Panc1 (cell line): ENCODE measurements at regions not wholly inside any gene's neighbourhood (a gene's known extent, or its start where the extent isn't known, plus 50 kb on each side); places are given as distances from the start of the nearest gene placed in this dataset.

Experiments
- ATAC-seq: fragments of 200-7000 bp; cut with Tn5 transposase; 2 replicates; pipeline ENCODE4 v1.9.1; 2020; ENCODE audit warnings: mild to moderate bottlenecking, moderate library complexity
- BruUV-seq: library from RNA; stranded (reverse); fragments of 400-500 nt; replicated peaks from 2 replicates; lab custom pipeline; 2021; lab: Mats Ljungman, UMichigan
- CTCF ChIA-PET: fragments of 300-600 bp; sonication (Branson Sonifier 250); formaldehyde crosslinking; loops from one replicate; lab custom pipeline; 2022; ENCODE audit warnings: antibody characterized with exemption; lab: Charles Lee
- POLR2A ChIA-PET: fragments of 300-600 bp; sonication (Branson Sonifier 250); formaldehyde crosslinking; loops from one replicate; lab custom pipeline; 2022; ENCODE audit warnings: antibody characterized with exemption; lab: Charles Lee
- DNase-seq: peaks from one replicate; pipeline ENCODE4 v3.0.0-alpha.2; 2010; ENCODE audit warnings: low read depth, low spot score
- H3K27ac ChIP-seq: 2 replicates; pipeline ENCODE4 v1.5.1; 2011; ENCODE audit warnings: mild to moderate bottlenecking, low read length, inconsistent platforms
- H3K27me3 ChIP-seq: fragments of 200-500 bp; sonication (Bioruptor generic); 2 replicates; pipeline ENCODE4 v1.6.0; 2014; ENCODE audit warnings: low read length, inconsistent platforms; ENCODE audit not compliant: control insufficient read depth, insufficient read depth
- H3K36me3 ChIP-seq: fragments of 200-500 bp; sonication (Bioruptor generic); 2 replicates; pipeline ENCODE4 v1.5.1; 2014; ENCODE audit warnings: inconsistent platforms, mild to moderate bottlenecking, low read length, moderate library complexity; ENCODE audit not compliant: control insufficient read depth, insufficient read depth
- H3K4me1 ChIP-seq: 2 replicates; pipeline ENCODE4 v1.5.1; 2011; ENCODE audit warnings: inconsistent platforms, mild to moderate bottlenecking, low read length, moderate library complexity; ENCODE audit not compliant: control insufficient read depth, insufficient read depth
- H3K4me3 ChIP-seq, 2 experiments: 2 replicates each; pipeline ENCODE4 v1.5.1; 2011 to 2012; ENCODE audit warnings: low read depth in 2 of 2, low read length in 2 of 2, mild to moderate bottlenecking in 2 of 2, inconsistent platforms in 1 of 2, moderate library complexity in 1 of 2
- H3K9me3 ChIP-seq: fragments of 200-500 bp; sonication (Bioruptor generic); 2 replicates; pipeline ENCODE4 v1.5.1; 2014; ENCODE audit warnings: low read depth, mild to moderate bottlenecking, inconsistent platforms, low read length, moderate library complexity; ENCODE audit not compliant: control insufficient read depth, insufficient read depth
- CTCF ChIP-seq: fragments of 450-650 bp; IDR thresholded peaks from 2 replicates; pipeline ENCODE4 v1.5.1; 2017; ENCODE audit warnings: mild to moderate bottlenecking
- POLR2AphosphoS5 ChIP-seq: IDR thresholded peaks from 2 replicates; pipeline ENCODE4 v1.6.1; 2012; ENCODE audit warnings: mild to moderate bottlenecking, low read depth, low read length, moderate library complexity
- REST ChIP-seq, 2 experiments: IDR thresholded peaks; 2 replicates each; pipeline ENCODE4 v1.6.1; 2011 to 2012; ENCODE audit warnings: low read depth in 2 of 2, control low read depth in 1 of 2, low read length in 1 of 2, mild to moderate bottlenecking in 1 of 2, moderate library complexity in 1 of 2; ENCODE audit not compliant: insufficient read depth in 1 of 2
- SIN3A ChIP-seq: IDR thresholded peaks from 2 replicates; pipeline ENCODE4 v1.6.1; 2012; ENCODE audit warnings: low read depth, mild to moderate bottlenecking, low read length, moderate library complexity, borderline replicate concordance; ENCODE audit not compliant: insufficient read depth
- TCF7L2 ChIP-seq: IDR thresholded peaks from 2 replicates; pipeline ENCODE4 v1.6.1; 2011; ENCODE audit warnings: mild to moderate bottlenecking, low read depth, low read length, inconsistent platforms
- in situ Hi-C: cut with HindIII; loops from 2 replicates; pipeline ENCODE4 v1.10.0; 2016; ENCODE audit warnings: low sequenced_read_pairs, low pct_unique_long_range_greater_than_20kb
- intact Hi-C: fragments of 100-400 bp; cut with micrococcal nuclease; formaldehyde crosslinking; loops from one replicate; pipeline ENCODE4 v1.10.0; 2022; ENCODE audit not compliant: unreplicated experiment

- H3K4me1 ChIP-seq = no peaks in the 10 kb centered on the region
- intact Hi-C loops = no loop called here
- DNase-seq = no peak
- TF ChIP-seq TCF7L2 (no peak), REST (IDR thresholded peaks at IDR 0.05; ENCODE audit: insufficient read depth in 1 of 2, low read depth in 2 of 2, low read length in 1 of 2) (no peak), SIN3A (no peak), CTCF (no peak), POLR2AphosphoS5 (no peak)
- H3K36me3 ChIP-seq = no peaks in the 10 kb centered on the region
- H3K27ac ChIP-seq = no peak overlapping the region
- no peak overlapping the region for H3K4me3 ChIP-seq
- H3K9me3 ChIP-seq = no peaks in the 10 kb centered on the region
- no TSS peak for BruUV-seq
- in situ Hi-C loops = no loop called here
- ChIA-PET CTCF (no interaction called here), POLR2A (no interaction called here)
- no peaks in the 10 kb centered on the region for H3K27me3 ChIP-seq
- ATAC-seq = no peak
These were observed 297.0 kb downstream of the SH3GL2 start for GRCh38 chr9:17875886-17876285.

- H3K4me1 ChIP-seq = no peaks in the 10 kb centered on the region
- no peaks in the 10 kb centered on the region for H3K27me3 ChIP-seq
- BruUV-seq = no TSS peak
- in situ Hi-C loops (no loop called here), intact Hi-C loops (no loop called here)
- H3K4me3 ChIP-seq = no peak overlapping the region
- ChIA-PET CTCF (no interaction called here), POLR2A (no interaction called here)
- no peaks in the 10 kb centered on the region for H3K9me3 ChIP-seq
- no peak for ATAC-seq
- H3K27ac ChIP-seq = no peak overlapping the region
- no peak for DNase-seq
- no peaks in the 10 kb centered on the region for H3K36me3 ChIP-seq
- TF ChIP-seq REST (IDR thresholded peaks at IDR 0.05; ENCODE audit: insufficient read depth in 1 of 2, low read depth in 2 of 2, low read length in 1 of 2) = no peak
- no peak for TF ChIP-seq CTCF
- TF ChIP-seq TCF7L2 = no peak
- no peak for TF ChIP-seq POLR2AphosphoS5
These were observed 297.8 kb downstream of the SH3GL2 start for GRCh38 chr9:17876687-17877086.
